Cerebellar nuclear complex (tissue), 1 donor: ENCODE measurements at regions not wholly inside any gene's neighbourhood (a gene's known extent, or its start where the extent isn't known, plus 50 kb on each side); places are given as distances from the start of the nearest gene placed in this dataset.
"Not testable (repeated sequence)": the region's sequence is repeated elsewhere in the genome, so short reads cannot be mapped to it uniquely, and the experiment has no call there.

ENCODE experiments used
- DNase-seq, 2 experiments: peaks; one replicate each; lab custom pipeline; 2025; lab: John Stamatoyannopoulos, UW

DNA sequence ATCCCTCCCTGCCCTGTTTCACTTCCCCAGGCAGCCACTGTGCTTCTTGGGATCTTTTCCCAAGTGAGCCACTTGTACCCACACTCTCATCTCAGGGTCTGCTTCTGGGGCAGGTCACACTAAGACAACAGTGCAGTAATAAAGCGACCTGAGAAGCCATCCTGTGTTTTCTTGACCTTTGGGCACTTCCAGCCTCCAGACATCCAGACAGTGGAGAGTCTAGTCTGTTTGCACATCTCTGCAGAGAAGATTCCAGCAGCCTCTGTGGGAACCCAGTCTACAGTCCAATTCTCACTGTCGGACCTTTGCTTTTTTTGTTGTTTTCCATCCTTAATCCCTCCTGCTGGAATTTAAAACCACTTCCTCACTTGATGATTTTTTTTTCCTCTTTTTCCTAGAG is 50.3 kb upstream of the ATP6AP2 start:
- DNase-seq: no peak

DNA sequence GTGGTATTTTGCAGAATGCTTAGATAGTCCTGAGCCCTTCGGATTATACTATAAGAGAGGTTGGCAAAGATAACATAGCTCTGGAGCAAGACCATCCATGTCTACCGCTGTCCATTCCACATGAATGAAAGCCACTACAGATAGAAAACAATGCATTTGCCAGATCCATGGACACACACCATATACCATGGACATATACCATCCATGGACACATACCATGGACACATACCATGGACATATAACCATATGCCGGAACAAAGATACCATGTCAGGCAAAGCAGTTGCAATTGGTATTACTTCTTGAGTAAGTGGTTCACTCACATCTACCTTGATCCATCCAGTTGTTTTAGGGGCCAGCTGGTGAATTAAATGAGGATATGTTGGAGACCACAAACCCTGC is 53.2 kb upstream of the ATP6AP2 start:
- no peak for DNase-seq

DNA sequence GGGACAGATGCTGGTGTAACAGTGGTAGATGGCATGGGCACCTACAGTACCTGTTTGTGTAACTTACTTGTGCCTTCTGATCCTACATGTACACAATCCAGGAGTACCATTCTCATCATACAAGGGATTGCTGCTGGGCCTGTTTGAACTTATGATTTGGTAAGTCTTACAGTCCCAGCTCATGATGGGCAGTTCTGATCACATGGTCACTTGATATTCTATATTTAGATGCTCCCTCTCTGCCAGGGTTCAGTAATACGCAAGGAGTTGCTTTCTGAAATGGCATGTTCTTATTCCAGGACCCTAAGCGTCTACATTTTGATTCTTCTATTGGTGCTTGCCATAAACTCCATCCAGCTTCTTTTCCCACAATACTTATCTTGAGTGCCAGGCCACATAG is 54.4 kb upstream of the ATP6AP2 start:
- no peak for DNase-seq

DNA sequence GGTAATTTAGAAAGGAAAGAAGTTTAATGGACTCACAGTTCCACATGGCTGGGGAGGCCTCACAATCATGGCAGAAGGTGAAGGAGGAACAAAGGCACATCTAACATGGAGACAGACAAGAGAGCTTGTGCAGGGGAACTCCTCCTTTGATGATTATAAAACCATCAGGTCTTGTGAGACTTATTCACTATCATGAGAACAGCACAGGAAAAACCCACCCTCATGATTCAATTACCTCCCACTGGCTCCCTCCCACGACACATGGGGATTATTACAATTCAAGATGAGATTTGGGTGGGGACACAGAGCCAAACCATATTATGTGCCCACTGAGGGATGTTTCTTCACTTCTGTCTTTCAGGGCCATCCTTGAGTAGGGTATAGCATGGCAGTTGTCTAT is 54.9 kb upstream of the ATP6AP2 start:
- DNase-seq: not testable (repeated sequence)

DNA sequence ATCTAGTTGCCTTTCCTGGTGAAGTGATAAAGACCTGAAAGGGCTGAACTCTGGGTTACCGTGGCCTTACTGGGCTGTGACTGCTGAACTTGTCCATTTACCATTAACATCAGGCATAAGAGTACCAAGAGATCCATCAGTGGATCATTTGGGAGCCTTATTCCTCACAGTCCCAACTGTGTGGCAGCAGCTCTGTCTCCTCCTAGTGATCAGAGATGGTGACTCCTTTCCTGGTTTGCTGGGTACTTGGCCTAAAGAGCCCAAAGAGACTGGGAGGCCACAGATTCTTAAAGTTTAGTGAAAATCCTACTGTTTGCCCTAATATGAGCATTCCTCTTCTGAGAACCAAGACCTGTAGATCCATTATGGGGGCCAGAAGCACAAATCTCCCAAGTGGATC is 56.3 kb upstream of the ATP6AP2 start:
- DNase-seq: no peak

DNA sequence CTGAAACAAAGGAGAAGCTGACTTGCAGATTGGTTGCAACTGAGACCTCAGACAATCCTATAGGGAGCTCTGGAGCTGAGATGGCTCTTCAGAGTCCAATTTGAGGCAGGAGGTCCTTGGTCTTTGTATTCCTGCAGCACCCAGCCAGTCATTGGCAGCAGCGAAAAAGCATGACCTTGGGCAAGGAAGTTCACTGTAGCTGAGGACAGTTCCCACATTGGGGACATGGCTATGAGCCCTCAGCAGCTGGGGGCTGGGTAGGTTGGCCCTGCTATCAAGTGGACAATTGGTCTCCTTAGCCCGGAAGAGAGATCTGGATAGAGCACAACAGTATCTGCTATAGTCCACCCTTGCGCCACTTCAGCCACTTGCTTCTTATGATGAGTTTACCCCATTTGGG is 56.9 kb upstream of the ATP6AP2 start:
- no peak for DNase-seq

DNA sequence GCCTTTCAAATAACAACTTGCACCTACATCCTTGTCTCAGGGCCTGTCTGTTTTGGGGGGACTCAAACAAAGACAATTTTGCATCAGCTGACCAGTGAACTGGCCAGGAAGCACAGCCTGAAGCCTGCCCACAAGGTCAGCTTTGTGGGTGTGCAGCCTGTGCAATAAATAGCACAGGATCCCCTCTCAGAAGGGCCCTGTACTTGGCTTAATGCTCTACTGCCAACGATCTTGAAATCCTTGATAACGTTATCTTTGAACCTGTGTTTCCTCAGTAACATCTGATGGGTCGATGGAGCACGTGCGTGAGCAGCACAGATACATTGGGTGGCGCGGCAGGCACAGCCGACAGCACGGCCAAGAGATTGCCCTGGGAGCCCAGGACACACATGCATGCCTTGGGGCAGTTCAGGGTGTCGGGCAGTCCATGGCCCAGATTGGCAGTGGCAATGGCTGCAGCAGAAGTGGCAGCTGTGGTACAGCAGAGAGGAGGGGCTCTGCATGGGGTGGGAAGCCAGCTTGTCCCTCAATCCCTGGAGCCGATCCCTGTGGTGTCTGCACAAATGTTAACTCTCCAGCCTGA is 58.8 kb upstream of the ATP6AP2 start:
- DNase-seq: no peak

DNA sequence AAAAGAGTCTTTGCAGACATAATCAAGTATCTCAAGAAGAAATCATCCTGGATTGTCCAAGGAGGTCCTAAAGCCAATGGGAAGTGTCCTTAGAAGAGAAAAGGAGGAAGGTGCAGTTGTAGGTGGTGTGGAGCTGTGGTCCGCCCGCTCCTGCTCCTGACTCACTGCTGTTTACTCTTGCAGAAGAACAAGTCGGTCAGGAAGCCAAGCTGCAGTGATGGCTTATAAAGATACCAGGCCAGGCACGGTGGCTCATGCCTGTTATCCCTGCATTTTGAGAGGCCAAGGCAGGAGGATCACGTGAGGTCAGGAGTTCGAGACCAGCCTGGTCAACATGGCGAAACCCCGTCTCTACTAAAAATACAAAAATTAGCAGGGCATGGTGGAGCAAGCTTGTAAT is 66.4 kb upstream of the ATP6AP2 start:
- DNase-seq: no peak

DNA sequence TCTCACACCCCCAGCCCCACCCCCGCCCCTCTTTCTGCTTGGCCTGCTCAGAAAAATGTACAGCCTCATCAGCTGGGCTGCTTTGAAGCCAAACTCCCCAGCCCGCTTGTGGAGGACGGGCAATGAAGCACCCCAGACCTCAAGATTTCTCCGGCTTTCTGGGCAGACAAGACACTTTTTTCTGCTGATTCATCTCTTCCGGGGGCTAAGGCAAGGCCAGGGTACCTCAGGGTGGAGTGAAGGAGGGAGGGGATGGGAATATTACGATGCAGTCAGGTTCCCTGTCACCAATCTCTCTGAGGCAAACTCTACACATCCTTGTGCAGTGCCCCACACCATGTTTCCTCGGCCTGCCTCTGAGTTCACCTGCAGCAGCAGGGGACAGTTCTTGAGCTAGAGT is 66.9 kb upstream of the ATP6AP2 start:
- no peak for DNase-seq

DNA sequence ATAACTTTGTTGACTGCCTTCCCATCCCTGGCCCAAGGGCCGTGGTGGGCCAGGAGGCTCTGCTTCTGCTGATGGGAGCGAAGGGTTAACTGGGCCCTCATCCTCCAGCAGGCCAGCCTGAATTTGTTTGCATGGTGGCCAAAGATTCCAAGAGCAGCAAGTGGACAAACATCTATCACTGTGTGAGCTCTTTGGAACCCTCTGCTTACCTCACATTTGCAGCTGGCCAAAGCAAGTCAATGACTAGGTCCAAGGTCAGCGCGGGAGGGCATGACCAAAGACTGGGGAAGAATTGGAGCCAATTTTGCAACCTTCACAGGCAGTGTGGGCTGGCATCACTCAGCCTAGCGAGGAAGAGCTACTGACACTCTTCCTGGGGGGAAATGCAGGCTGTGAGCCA is 67.8 kb upstream of the ATP6AP2 start:
- DNase-seq: no peak

DNA sequence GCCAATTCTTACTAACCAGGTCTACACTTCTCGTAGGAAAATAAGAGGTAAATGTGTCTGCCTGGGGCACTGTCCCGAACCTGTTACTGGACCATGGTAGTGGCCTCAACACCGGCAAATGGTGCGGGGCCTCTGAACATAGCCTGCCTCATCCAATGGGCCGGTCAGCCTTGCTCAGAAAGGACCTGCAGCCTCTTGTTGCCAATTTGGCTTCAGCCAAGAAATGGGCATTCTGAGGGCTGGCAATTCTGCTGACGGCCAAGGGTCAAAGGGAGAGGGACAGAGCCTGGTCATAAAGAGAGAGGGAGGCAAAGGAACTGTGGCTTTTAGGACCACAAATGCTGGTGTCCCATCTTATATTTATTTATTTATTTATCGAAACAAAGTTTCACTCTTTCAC is 69.5 kb upstream of the ATP6AP2 start:
- DNase-seq: no peak

DNA sequence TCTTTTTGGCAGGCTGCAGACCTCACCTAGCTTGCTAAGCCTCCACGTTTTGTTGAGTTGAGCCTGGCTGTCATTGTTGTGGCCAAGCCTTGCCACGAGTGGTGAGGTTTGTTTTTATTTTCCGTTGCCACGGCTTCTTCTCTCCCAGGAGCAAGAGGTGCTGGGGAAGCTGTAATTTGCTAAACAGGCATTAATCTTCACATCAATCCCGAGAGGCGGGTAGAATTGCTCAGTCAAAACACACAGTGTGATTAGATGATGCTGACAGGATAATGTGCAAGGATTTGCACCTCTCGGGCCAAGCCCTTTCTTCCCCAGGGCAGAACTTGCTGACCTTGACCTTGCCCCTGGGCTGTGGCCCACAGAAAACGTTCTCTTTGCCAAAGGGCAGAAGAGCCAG is 72.2 kb upstream of the ATP6AP2 start:
- DNase-seq: no peak

DNA sequence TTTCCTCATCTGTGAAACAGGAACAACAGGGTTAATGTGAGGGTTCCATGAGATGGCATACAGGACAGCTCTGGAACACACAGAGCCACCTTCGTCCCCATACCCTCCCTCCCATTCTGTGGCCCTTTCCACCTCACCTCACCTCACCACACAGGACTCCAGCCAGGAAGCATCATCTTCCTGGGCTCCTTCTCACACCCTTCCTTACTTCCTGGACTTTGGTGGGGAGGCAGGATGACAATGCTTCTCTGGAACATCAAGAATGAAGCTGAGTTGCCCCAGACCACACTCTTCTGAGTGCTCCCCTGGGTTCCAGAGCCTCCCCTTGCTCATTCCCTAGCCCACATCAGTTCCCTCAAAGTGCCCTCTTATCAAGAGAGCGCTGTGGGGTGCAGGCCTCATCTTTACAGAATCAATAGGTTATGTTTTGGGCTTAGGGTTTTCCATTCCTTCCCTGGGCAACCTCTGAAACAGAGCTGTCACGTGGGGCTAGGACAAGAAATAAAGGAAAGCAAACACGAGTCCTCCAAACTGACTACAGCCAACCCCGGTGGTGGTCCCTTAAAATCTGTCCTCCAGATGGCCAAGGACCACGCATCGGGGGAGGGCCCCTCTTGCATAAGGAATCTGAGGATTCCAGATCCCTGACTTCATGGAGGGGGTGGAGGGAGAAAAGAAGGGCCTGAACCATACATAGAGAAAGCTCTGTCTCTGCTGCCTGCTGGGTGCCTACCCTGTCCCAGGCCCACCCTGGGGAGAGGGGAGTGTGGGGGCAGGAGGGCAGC is 74.4 kb upstream of the ATP6AP2 start:
- no peak for DNase-seq

DNA sequence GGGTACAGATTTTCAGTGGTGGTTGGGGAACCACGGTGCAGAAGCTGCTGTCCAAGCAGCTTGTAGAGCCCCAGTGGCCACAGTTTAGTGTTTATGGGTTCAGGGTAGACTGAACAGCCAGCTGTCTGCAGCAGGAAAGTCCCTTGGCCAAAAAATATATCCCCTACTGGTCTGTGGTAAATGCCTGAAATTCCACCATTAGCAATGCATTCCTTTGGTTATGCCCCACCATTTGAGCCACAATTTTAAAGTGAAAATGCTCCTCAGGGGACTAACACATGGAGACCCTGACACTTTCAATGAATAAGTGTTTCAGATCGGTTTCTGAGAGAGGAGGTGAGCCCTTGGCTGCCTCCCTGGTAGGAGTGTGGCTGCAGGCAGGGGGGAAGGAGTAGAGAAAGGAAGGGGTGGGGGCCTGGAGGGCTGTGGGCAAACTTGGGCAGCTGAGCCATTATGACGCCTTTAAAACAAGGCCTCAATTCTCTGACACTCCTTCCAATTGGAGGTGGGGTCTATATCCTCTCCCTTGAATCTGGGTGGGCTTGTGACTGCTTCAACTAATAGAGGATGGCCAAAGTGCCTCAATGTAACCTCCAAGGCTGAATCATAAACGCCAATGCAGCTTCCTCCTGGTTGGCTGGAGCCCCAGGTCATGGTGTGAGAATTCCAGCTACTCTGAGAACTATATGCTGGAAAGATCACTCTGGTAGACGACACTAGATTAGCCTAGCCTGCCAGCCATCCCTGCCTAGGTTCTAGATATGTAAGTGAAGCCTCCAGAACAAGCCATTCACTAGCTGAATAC is 75.8 kb upstream of the ATP6AP2 start:
- DNase-seq: no peak

DNA sequence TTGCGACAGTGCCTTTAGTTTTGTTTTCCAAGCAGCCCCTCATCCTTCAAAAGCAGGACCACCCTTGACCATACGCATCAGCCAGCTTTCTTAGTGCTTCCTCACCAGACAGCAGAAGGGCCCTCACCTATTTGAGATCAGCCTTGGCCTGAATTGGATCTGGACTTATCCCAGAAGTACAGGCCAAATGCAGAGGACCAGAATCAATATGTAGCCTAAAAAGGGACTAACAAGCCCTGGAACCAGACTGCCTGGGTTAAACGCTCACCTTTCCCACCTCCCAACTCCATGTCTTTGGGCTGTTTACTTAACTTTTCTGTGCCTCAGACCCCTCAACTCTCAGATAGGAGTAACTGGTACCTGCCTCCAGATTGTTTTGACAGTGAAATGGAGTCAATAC is 77.7 kb upstream of the ATP6AP2 start:
- no peak for DNase-seq

DNA sequence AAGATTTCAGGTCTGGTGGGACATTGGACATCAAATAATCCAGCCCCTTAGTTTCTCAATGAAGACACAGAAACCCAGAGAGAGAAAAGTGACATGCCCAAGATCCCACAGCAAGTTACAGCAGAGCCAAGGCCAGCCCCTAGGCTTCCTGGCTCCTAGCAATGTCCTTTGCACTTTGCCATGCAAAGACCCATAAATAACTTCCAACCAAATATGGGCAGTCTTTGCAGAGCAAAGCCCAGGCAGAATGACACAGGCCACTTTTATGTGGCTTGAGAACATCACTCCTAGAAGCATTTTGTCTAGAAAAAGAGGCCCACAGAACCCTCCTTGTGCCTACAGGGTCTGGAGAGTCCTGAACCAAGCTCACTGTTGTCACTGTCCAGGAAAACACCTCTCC is 78.1 kb upstream of the ATP6AP2 start:
- no peak for DNase-seq

DNA sequence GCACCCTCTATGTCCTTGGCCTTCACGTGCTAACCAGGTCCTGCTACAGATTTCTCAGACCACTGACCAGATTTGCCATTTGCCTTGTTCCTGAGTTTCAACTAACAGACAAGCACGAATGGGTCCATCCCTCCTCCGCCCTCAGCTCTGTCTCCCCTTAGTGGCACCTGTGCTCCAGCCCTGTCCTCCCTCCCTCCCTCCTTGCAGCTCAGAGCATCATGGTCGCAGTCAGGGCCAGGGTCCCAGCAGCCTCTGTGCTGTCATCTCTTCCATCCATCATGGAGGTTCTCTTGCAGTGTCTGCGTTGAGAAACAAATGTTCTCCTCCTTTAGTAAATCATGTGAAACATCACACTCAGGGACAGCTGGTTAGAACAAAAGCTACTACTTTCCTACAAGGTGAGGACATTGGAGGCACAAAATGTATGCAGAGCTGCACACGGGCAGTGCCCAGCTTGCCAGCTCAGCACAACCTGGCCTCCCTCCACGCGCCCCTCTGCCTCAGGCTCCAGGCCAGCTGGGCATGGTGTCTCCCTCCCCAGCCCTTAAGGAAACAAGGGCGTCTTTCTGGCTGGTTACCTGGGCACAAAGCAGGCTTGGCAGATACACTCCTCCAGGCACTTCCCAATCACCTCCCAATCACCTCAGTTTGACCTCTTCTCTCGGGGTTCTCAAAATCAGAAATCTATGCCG is 79.5 kb upstream of the ATP6AP2 start:
- no peak for DNase-seq

DNA sequence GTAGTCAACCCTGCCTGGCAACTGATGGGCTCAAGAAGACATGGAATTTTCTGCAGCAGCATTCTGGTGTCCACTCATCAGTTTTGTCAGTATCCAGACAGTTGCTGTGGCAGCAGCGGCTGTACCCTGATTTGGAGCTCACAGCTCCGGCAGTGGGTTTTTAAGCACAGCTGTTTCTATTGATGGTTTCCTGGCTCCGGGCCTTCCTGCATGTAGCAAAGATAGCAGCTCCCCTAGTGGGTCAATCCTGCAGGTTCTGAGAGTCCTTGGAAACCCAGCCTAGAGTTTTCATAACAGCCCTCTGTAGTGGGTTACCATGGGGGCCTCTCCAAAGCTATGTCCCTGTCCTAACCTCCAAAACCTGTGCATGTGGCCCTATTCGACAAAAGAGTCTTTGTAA is 84.0 kb upstream of the ATP6AP2 start:
- DNase-seq: no peak

DNA sequence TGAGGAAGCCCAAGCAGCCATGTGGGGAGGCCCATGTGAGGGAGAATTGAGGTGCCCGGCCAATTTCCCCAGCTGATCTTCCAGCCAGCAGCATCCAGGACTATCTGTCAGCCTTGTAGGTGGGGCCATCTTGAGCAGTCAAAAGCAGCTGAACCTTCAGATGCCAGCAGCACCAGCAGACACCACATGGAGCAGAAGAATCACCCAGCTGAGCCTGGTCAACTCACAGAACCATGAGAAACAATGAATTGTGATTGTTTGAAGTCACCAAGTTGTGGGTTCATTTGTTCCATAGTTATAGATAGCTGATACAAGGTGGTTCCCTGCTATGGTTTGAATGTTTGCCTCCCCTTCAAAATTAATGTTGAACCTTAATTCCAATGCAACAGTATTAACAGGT is 85.1 kb upstream of the ATP6AP2 start:
- no peak for DNase-seq

DNA sequence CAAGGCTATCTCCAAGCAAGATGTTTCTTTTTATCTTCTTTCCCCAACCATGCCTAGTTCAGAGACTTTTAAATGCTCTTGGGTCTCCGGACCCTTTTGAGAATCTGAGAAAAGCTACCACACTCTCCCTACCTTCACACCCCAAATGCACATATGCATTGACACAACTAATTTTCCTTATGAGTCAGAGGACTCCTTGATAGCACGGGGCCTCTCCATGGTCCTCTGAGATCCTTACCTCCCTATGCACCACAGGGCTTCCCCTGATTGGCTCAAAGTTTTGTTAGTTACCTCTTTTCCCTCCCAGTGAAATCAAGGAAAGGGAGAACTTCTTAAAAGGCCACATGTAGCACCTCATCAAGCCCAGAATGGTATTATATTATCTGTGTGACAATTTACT is 86.8 kb upstream of the ATP6AP2 start:
- no peak for DNase-seq

DNA sequence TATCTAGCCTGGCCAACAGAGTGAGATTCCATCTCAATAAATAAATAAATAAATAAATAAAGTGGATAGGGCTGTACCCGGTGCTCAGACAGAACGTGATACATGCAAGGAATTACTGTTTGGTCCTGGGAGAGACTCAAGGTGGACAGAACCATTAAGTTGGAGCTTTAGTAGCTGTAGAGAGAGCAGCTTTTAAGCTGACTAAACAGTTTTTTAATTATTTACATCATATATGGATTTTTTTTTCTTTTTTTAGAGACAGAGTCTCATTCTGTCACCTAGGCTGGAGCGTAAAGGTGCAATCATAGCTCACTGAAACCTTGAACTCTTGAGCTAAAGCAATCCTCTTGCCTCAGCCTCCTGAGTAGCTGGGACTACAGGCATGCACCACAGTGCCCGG is 92.5 kb upstream of the ATP6AP2 start:
- DNase-seq: no peak

DNA sequence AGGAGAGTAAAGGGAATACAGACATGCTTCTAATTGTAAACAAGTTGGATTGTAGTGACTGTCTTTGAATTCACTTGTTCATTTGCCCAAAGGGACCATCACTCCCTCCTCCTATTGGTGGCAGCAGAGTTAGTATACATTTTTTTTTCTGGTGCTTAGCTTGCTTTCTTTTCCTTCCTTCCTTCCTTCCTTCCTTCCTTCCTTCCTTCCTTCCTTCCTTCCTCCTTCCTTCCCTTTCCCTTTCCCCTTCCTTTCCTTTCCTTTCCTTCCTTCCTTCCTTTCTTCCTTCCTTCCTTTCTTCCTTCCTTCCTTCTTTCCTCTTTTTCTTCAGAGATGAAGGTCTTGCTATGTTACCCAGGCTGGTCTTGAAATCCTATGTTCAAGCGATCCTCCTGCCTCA is 94.8 kb upstream of the ATP6AP2 start:
- no peak for DNase-seq
